Keratinocyte (primary cell): ENCODE measurements at regions not wholly inside any gene's neighbourhood (a gene's known extent, or its start where the extent isn't known, plus 50 kb on each side); places are given as distances from the start of the nearest gene placed in this dataset.
"Not testable (repeated sequence)": the region's sequence is repeated elsewhere in the genome, so short reads cannot be mapped to it uniquely, and the experiment has no call there.

ENCODE experiments used
- DNase-seq: peaks from one replicate; pipeline ENCODE4 v3.0.0-alpha.2; 2011; ENCODE audit warnings: low read depth, missing footprints, low spot score
- FAIRE-seq: peaks from 2 replicates; lab custom pipeline; 2011; peaks lifted over from hg19 to GRCh38; lab: Jason Lieb, UNC
- H2AFZ ChIP-seq: 2 replicates; pipeline ENCODE4 v1.6.0; 2012; ENCODE audit warnings: low read length, control low read depth, inconsistent platforms; ENCODE audit not compliant: control insufficient read depth
- H3K27ac ChIP-seq: 2 replicates; pipeline ENCODE4 v1.5.1; 2011; ENCODE audit warnings: low read length; ENCODE audit not compliant: control insufficient read depth, insufficient read depth
- H3K27me3 ChIP-seq: 3 replicates; pipeline ENCODE4 v1.6.0; 2011; ENCODE audit warnings: low read length; ENCODE audit not compliant: control insufficient read depth, insufficient read depth; ENCODE audit errors: extremely low read depth
- H3K36me3 ChIP-seq, 2 experiments: 2 replicates in 1 of 2; 3 replicates in 1 of 2; pipeline ENCODE4 v1.5.1; 2011; ENCODE audit warnings: low read length in 2 of 2, mild to moderate bottlenecking in 1 of 2; ENCODE audit not compliant: control insufficient read depth in 2 of 2, insufficient read depth in 2 of 2; ENCODE audit errors: extremely low read depth in 1 of 2
- H3K4me1 ChIP-seq: 3 replicates; pipeline ENCODE4 v1.5.1; 2011; ENCODE audit warnings: low read length; ENCODE audit not compliant: control insufficient read depth, insufficient read depth; ENCODE audit errors: extremely low read depth
- H3K4me2 ChIP-seq: 3 replicates; pipeline ENCODE4 v1.6.0; 2011; ENCODE audit warnings: low read depth, low read length; ENCODE audit not compliant: control insufficient read depth, insufficient read depth; ENCODE audit errors: extremely low read depth
- H3K4me3 ChIP-seq, 3 experiments: fragments of 200-600 bp in 1 of 3; sonication (generic) in 1 of 3; 2 replicates in 2 of 3; 3 replicates in 1 of 3; pipeline ENCODE4 v1.5.1; 2011 to 2016; ENCODE audit warnings: low read length in 3 of 3, mild to moderate bottlenecking in 3 of 3, control low read depth in 2 of 3, inconsistent platforms in 1 of 3, low read depth in 1 of 3, mixed read lengths in 1 of 3, mixed run types in 1 of 3, moderate library complexity in 1 of 3; ENCODE audit not compliant: control insufficient read depth in 2 of 3, insufficient read depth in 2 of 3; ENCODE audit errors: extremely low read depth in 1 of 3
- H3K79me2 ChIP-seq: 2 replicates; pipeline ENCODE4 v1.6.0; 2012; ENCODE audit warnings: low read length; ENCODE audit not compliant: control insufficient read depth, insufficient read depth
- H3K9ac ChIP-seq: 3 replicates; pipeline ENCODE4 v1.6.0; 2011; ENCODE audit warnings: low read length; ENCODE audit not compliant: control insufficient read depth, insufficient read depth; ENCODE audit errors: extremely low read depth
- H3K9me1 ChIP-seq: 3 replicates; pipeline ENCODE4 v1.6.0; 2011; ENCODE audit warnings: low read length; ENCODE audit not compliant: control insufficient read depth, insufficient read depth; ENCODE audit errors: extremely low read depth
- H3K9me3 ChIP-seq: 2 replicates; pipeline ENCODE4 v1.5.1; 2012; ENCODE audit warnings: low read depth, low read length; ENCODE audit not compliant: control insufficient read depth
- H4K20me1 ChIP-seq: 3 replicates; pipeline ENCODE4 v1.6.0; 2011; ENCODE audit warnings: low read length; ENCODE audit not compliant: control insufficient read depth, insufficient read depth; ENCODE audit errors: extremely low read depth
- EZH2 ChIP-seq: IDR thresholded peaks from one replicate; pipeline ENCODE4 v1.6.1; 2012; ENCODE audit warnings: inconsistent platforms, mild to moderate bottlenecking, low read length, moderate library complexity
- dilution Hi-C: fragments of 300-500 bp; cut with MboI; formaldehyde crosslinking; loops from one replicate; pipeline ENCODE4 v1.7.0; 2020; ENCODE audit warnings: low sequenced_read_pairs; ENCODE audit not compliant: extremely low pct_ligation_motif_present
- TF ChIP-seq, protein P1 (sequence below), 3 experiments: IDR thresholded peaks in 1 of 3; conservative IDR thresholded peaks in 1 of 3; optimal IDR thresholded peaks in 1 of 3; 2 replicates in 2 of 3; 3 replicates in 1 of 3; pipeline versions ENCODE3 to v1.5.1; 2011; ENCODE audit warnings: low read length in 3 of 3, mild to moderate bottlenecking in 3 of 3, moderate library complexity in 2 of 3, control low read depth in 1 of 3, inconsistent platforms in 1 of 3; ENCODE audit not compliant: insufficient read depth in 2 of 3; ENCODE audit errors: extremely low read depth in 1 of 3

DNA sequence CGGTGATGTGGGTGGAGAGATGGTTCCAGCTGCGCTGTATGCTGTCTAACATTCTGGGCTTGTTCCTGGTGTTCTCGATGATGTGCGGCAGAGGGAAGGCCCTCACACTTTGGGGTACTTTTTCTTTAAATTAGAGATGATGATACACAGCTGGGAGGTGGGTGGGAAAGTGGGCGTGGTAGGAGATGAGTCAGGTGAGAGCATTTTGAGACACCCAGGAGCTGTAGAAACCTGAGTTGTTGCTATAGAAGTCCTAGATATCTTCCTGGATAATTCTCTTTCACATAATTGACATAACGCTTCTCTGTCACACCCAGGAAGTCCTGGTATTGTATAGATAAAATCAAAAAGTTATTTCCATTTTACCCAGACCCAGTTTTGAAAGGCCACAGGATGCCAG is 103.8 kb upstream of the ALKAL2 start:
- no peaks in the 10 kb centered on the region for H3K9me1 ChIP-seq
- TF ChIP-seq, protein P1, sequence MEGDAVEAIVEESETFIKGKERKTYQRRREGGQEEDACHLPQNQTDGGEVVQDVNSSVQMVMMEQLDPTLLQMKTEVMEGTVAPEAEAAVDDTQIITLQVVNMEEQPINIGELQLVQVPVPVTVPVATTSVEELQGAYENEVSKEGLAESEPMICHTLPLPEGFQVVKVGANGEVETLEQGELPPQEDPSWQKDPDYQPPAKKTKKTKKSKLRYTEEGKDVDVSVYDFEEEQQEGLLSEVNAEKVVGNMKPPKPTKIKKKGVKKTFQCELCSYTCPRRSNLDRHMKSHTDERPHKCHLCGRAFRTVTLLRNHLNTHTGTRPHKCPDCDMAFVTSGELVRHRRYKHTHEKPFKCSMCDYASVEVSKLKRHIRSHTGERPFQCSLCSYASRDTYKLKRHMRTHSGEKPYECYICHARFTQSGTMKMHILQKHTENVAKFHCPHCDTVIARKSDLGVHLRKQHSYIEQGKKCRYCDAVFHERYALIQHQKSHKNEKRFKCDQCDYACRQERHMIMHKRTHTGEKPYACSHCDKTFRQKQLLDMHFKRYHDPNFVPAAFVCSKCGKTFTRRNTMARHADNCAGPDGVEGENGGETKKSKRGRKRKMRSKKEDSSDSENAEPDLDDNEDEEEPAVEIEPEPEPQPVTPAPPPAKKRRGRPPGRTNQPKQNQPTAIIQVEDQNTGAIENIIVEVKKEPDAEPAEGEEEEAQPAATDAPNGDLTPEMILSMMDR (optimal IDR thresholded peaks at IDR 0.05 in 1 of 3, IDR thresholded peaks at IDR 0.05 in 1 of 3, conservative IDR thresholded peaks at IDR 0.05 in 1 of 3; ENCODE audit: extremely low read depth in 1 of 3, insufficient read depth in 2 of 3, low read length in 3 of 3) = no peak
- TF ChIP-seq EZH2 = no peak
- peak overlapping the region; percentile 37 for H3K4me2 ChIP-seq
- H3K9me3 ChIP-seq = peaks cover 5% of the 10 kb centered on the region
- no peaks in the 10 kb centered on the region for H3K27me3 ChIP-seq
- FAIRE-seq (peak; percentile 52), DNase-seq (no peak)
- H3K79me2 ChIP-seq = no peaks in the 10 kb centered on the region
- no peak overlapping the region for H3K9ac ChIP-seq
- peak overlapping the region in 1 of 3 experiments; percentile 27 for H3K4me3 ChIP-seq
- peaks cover 21% of the 10 kb centered on the region for H3K4me1 ChIP-seq
- peak overlapping the region; percentile 47 for H3K27ac ChIP-seq
- H4K20me1 ChIP-seq = no peaks in the 10 kb centered on the region
- dilution Hi-C loops = no loop called here
- peak overlapping the region; percentile 54 for H2AFZ ChIP-seq
- H3K36me3 ChIP-seq = no peaks in the 10 kb centered on the region

DNA sequence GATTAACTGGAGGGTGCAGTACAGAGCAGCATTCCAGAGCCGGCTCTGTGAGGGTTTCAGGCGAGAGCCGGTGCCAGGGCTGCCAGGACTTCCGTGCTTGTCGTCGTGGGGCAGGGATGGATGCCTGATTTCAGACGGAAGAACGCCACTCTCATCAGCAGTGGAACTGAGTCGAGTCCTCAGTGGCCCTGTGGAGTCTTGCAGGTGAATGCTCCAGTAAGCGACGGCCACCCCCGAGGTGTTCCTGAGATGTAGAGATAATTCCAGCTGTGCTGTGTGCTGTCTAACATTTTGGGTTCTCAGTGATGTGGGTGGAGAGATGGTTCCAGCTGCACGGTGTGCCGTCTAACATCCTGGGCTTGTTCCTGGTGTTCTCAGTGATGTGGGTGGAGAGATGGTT is 103.1 kb upstream of the ALKAL2 start:
- Histone ChIP-seq H3K4me2 (no peak overlapping the region), H3K4me3 (no peak overlapping the region), H3K4me1 (peaks cover 21% of the 10 kb centered on the region), H3K27ac (no peak overlapping the region), H4K20me1 (no peaks in the 10 kb centered on the region), H2AFZ (no peak overlapping the region), H3K9me3 (peaks cover 5% of the 10 kb centered on the region), H3K9ac (no peak overlapping the region), H3K9me1 (no peaks in the 10 kb centered on the region), H3K27me3 (no peaks in the 10 kb centered on the region), H3K36me3 (no peaks in the 10 kb centered on the region), H3K79me2 (no peaks in the 10 kb centered on the region)
- DNase-seq (no peak), FAIRE-seq (no peak)
- dilution Hi-C loops = no loop called here
- TF ChIP-seq EZH2 = no peak

DNA sequence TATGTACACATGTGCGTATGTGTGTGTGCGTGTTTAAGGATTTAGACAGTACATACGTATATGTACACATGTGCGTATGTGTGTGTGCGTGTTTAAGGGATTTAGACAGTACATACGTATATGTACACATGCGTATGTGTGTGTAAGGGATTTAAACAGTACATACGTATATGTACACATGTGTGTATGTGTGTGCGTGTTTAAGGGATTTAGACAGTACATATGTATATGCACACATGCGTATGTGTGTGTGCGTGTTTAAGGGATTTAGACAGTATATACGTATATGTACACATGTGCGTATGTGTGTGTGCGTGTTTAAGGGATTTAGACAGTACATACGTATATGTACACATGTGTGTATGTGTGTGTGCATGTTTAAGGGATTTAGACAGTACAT is 102.1 kb upstream of the ALKAL2 start:
- DNase-seq, H3K9ac ChIP-seq, H3K27me3 ChIP-seq, FAIRE-seq, H3K4me3 ChIP-seq, H3K79me2 ChIP-seq, H4K20me1 ChIP-seq, H3K9me1 ChIP-seq, dilution Hi-C loops, H3K4me2 ChIP-seq, H3K36me3 ChIP-seq, H2AFZ ChIP-seq, H3K9me3 ChIP-seq, H3K27ac ChIP-seq: not testable (repeated sequence)
- peaks cover 21% of the 10 kb centered on the region for H3K4me1 ChIP-seq

DNA sequence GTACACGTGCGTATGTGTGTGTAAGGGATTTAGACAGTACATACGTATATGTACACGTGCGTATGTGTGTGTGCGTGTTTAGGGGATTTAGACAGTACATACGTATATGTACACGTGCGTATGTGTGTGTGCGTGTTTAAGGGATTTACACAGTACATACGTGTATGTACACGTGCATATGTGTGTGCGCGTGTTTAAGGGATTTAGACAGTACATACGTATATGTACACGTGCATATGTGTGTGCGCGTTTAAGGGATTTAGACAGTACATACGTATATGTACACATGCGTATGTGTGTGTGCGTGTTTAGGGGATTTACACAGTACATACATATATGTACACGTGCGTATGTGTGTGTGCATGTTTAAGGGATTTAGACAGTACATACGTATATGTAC is 100.9 kb upstream of the ALKAL2 start:
- H3K79me2 ChIP-seq, H4K20me1 ChIP-seq, H3K4me3 ChIP-seq, FAIRE-seq, dilution Hi-C loops, H3K9ac ChIP-seq, DNase-seq, H3K36me3 ChIP-seq, H3K27ac ChIP-seq, H2AFZ ChIP-seq, H3K4me2 ChIP-seq, H3K9me3 ChIP-seq, H3K9me1 ChIP-seq, H3K27me3 ChIP-seq: not testable (repeated sequence)
- H3K4me1 ChIP-seq = peaks cover 15% of the 10 kb centered on the region
